ENCODE measurements at regions not wholly inside any gene's neighbourhood (a gene's known extent, or its start where the extent isn't known, plus 50 kb on each side); places are given as distances from the start of the nearest gene placed in this dataset.
"Not testable (repeated sequence)": the region's sequence is repeated elsewhere in the genome, so short reads cannot be mapped to it uniquely, and the experiment has no call there.

DNA sequence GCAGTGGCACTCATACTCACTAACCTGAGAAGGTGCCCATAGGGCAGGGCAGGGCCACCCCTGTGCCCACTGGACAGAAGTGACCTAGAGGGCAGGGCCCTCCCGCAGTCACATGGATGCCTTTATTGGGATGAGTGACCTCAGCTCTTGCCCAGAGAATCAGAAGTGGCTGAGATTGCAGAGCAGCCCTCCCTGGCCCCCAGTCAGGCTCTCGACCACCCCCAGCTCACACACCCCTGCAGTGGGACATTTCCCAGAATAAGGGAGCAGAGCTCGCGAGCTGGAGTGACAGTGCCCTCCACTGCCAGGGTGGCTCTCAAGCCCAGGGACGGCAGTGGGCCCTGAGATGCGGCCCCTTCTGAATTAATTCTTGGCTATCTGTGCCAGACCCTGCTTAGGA is 84.7 kb downstream of the MALL start:
- TF ChIP-seq, protein P1, sequence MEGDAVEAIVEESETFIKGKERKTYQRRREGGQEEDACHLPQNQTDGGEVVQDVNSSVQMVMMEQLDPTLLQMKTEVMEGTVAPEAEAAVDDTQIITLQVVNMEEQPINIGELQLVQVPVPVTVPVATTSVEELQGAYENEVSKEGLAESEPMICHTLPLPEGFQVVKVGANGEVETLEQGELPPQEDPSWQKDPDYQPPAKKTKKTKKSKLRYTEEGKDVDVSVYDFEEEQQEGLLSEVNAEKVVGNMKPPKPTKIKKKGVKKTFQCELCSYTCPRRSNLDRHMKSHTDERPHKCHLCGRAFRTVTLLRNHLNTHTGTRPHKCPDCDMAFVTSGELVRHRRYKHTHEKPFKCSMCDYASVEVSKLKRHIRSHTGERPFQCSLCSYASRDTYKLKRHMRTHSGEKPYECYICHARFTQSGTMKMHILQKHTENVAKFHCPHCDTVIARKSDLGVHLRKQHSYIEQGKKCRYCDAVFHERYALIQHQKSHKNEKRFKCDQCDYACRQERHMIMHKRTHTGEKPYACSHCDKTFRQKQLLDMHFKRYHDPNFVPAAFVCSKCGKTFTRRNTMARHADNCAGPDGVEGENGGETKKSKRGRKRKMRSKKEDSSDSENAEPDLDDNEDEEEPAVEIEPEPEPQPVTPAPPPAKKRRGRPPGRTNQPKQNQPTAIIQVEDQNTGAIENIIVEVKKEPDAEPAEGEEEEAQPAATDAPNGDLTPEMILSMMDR (IDR thresholded peaks at IDR 0.05) = not testable (repeated sequence)
- not testable (repeated sequence) for TF ChIP-seq POLR2A (IDR thresholded peaks at IDR 0.05)
